ENCODE measurements at regions not wholly inside any gene's neighbourhood (a gene's known extent, or its start where the extent isn't known, plus 50 kb on each side); places are given as distances from the start of the nearest gene placed in this dataset.

DNA sequence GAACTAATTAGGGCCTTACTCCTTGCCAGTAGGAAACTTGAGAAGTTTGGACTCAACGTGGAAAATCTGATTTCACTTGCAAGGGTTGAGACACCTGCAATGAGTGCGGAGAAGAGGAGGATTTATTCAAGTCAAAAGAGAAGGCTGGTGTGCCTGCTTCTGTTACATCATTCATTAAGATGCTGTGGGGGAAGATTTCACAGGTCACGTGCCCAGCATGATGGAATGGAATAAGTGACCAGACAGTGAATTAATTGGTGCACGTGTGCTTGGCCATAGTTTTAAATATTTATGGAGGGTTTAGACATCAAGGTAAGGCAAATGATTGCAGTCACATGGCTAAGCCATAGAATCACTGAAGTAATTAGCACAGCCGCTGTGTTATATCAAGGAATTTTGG, 155.0 kb downstream of the C7orf25 start:
- Histone ChIP-seq H3K4me3 (ENCODE audit: low read depth, low read length) (no peak overlapping the region), H3K27me3 (ENCODE audit: control insufficient read depth, insufficient read depth, low read length) (no peaks in the 10 kb centered on the region), H3K36me3 (ENCODE audit: control insufficient read depth, insufficient read depth, low read length) (no peaks in the 10 kb centered on the region)
- TF ChIP-seq, protein P1, sequence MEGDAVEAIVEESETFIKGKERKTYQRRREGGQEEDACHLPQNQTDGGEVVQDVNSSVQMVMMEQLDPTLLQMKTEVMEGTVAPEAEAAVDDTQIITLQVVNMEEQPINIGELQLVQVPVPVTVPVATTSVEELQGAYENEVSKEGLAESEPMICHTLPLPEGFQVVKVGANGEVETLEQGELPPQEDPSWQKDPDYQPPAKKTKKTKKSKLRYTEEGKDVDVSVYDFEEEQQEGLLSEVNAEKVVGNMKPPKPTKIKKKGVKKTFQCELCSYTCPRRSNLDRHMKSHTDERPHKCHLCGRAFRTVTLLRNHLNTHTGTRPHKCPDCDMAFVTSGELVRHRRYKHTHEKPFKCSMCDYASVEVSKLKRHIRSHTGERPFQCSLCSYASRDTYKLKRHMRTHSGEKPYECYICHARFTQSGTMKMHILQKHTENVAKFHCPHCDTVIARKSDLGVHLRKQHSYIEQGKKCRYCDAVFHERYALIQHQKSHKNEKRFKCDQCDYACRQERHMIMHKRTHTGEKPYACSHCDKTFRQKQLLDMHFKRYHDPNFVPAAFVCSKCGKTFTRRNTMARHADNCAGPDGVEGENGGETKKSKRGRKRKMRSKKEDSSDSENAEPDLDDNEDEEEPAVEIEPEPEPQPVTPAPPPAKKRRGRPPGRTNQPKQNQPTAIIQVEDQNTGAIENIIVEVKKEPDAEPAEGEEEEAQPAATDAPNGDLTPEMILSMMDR (IDR thresholded peaks at IDR 0.05; ENCODE audit: insufficient read depth, low read length, poor library complexity, severe bottlenecking), result no peak
- DNase-seq (ENCODE audit: low read depth), result no peak

DNA sequence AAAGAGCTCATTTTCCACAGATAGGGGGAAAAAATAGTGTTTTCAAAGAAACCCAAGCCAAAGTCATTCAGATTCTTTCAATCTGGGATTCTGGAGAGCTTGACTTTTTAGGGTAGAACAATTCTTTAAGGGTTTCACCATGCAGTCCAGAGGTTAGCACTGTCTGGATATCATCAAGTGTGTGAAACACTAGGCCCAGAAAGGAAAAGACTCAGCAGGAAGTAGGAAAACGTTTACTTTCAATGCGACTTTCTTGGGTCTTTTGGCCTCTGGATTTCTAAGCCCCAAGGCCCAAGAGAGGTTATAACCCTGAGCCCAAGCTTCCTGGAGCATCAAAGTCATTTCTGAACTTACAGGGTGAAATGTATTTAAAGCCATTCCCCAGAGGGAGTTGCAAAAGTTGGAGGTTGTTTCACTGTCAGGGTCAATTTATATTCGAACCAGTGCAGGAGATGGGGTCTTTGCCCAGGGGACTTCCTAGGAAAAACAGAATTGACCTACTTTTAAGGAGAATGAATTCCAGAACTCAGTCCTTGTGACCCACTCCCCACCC, 158.0 kb downstream of the C7orf25 start:
- DNase-seq (ENCODE audit: low read depth), result no peak
- Histone ChIP-seq H3K27me3 (ENCODE audit: control insufficient read depth, insufficient read depth, low read length) (no peaks in the 10 kb centered on the region), H3K36me3 (ENCODE audit: control insufficient read depth, insufficient read depth, low read length) (no peaks in the 10 kb centered on the region), H3K4me3 (ENCODE audit: low read depth, low read length) (no peak overlapping the region)
- TF ChIP-seq, protein P1 (IDR thresholded peaks at IDR 0.05; ENCODE audit: insufficient read depth, low read length, poor library complexity, severe bottlenecking), result no peak

GRCh38 chr7:42753367-42753766, 158.5 kb downstream of the C7orf25 start:
- TF ChIP-seq, protein P1 (IDR thresholded peaks at IDR 0.05; ENCODE audit: insufficient read depth, low read length, poor library complexity, severe bottlenecking), result no peak
- DNase-seq (ENCODE audit: low read depth), result no peak
- no peaks in the 10 kb centered on the region for H3K27me3 ChIP-seq (ENCODE audit: control insufficient read depth, insufficient read depth, low read length)

GRCh38 chr7:42750172-42750571, 161.7 kb downstream of the C7orf25 start:
- TF ChIP-seq, protein P1 (IDR thresholded peaks at IDR 0.05; ENCODE audit: insufficient read depth, low read length, poor library complexity, severe bottlenecking), result no peak
- H3K36me3 ChIP-seq (ENCODE audit: control insufficient read depth, insufficient read depth, low read length), result no peaks in the 10 kb centered on the region
- no peaks in the 10 kb centered on the region for H3K27me3 ChIP-seq (ENCODE audit: control insufficient read depth, insufficient read depth, low read length)
- DNase-seq (ENCODE audit: low read depth), result no peak
- H3K4me3 ChIP-seq (ENCODE audit: low read depth, low read length), result no peak overlapping the region

More at GRCh38 chr7:42753367-42753766, 158.5 kb downstream of the C7orf25 start:
- Histone ChIP-seq H3K36me3 (ENCODE audit: control insufficient read depth, insufficient read depth, low read length) (no peaks in the 10 kb centered on the region), H3K4me3 (ENCODE audit: low read depth, low read length) (no peak overlapping the region)

- no peaks in the 10 kb centered on the region for H3K36me3 ChIP-seq (ENCODE audit: control insufficient read depth, insufficient read depth, low read length)
- TF ChIP-seq, protein P1 (IDR thresholded peaks at IDR 0.05; ENCODE audit: insufficient read depth, low read length, poor library complexity, severe bottlenecking), result no peak
- DNase-seq (ENCODE audit: low read depth), result no peak
- H3K27me3 ChIP-seq (ENCODE audit: control insufficient read depth, insufficient read depth, low read length), result no peaks in the 10 kb centered on the region
- H3K4me3 ChIP-seq (ENCODE audit: low read depth, low read length), result no peak overlapping the region
Measured at GRCh38 chr7:42747044-42747443, 164.8 kb downstream of the C7orf25 start.

DNA sequence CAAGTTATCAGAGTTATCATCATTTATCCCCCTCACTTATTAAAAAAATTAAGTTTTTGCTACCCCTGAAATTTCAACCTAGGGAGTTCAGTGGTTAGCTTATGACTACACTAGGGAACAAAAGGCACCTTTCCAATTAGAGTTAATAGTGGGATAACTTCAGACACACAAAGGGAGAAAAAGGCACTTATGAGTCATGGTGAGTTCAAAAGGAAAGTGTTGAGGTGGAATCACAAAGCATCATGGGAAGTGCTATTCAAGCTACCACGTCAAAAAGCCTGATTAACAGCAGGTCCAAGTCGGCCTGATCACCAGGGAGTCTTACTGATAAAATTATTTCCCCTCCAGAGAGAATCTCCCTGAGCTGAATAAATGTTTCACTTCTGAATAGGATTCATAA, 165.7 kb downstream of the C7orf25 start:
- TF ChIP-seq, protein P1 (IDR thresholded peaks at IDR 0.05; ENCODE audit: insufficient read depth, low read length, poor library complexity, severe bottlenecking), result no peak
- no peak for DNase-seq (ENCODE audit: low read depth)
- no peaks in the 10 kb centered on the region for H3K27me3 ChIP-seq (ENCODE audit: control insufficient read depth, insufficient read depth, low read length)
- no peaks in the 10 kb centered on the region for H3K36me3 ChIP-seq (ENCODE audit: control insufficient read depth, insufficient read depth, low read length)
- H3K4me3 ChIP-seq (ENCODE audit: low read depth, low read length), result no peak overlapping the region

Measured in kidney epithelial cell (primary cell).